ENCODE measurements at regions not wholly inside any gene's neighbourhood (a gene's known extent, or its start where the extent isn't known, plus 50 kb on each side); places are given as distances from the start of the nearest gene placed in this dataset.
A peak's percentile ranks its signal among the peaks of the same experiment; 100 is the strongest.

DNA sequence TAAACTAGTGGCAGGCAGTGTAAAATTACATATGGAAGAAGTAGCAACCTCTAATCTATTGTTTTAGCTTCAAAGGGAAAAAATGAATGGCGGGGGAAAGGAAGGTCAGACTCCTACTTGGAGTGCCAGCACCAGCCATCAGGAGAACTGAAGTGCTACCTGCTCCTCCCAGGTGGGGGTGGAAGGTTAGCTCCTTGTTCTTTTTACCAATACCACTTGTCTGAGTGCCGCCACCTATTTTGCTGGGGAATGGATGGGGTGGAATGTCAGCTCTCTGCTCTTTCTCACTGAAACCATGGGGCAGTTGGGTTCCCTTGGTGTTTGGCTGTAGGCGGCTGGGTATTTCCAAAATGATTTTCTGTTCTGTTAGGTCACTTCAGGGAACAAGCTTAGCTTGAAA is 428.7 kb upstream of the EPHA3 start:
- WGBS, 2 donors: 89 to 91% methylated on average over 3 of the region's 3 CpGs
- no peaks in the 10 kb centered on the region for H3K9me3 ChIP-seq
- no peak overlapping the region for H3K27ac ChIP-seq
- H3K36me3 ChIP-seq: no peaks in the 10 kb centered on the region
- no peak for DNase-seq
- intact Hi-C loops (cut with DNase I): no loop called here
- no peaks in the 10 kb centered on the region for H3K27me3 ChIP-seq
- H3K4me1 ChIP-seq: no peaks in the 10 kb centered on the region
- TF ChIP-seq POLR2AphosphoS5 (IDR thresholded peaks at IDR 0.05) (no peak), EP300 (IDR thresholded peaks at IDR 0.05) (no peak), POLR2A (IDR thresholded peaks at IDR 0.05) (no peak)
- TF ChIP-seq, protein P1, sequence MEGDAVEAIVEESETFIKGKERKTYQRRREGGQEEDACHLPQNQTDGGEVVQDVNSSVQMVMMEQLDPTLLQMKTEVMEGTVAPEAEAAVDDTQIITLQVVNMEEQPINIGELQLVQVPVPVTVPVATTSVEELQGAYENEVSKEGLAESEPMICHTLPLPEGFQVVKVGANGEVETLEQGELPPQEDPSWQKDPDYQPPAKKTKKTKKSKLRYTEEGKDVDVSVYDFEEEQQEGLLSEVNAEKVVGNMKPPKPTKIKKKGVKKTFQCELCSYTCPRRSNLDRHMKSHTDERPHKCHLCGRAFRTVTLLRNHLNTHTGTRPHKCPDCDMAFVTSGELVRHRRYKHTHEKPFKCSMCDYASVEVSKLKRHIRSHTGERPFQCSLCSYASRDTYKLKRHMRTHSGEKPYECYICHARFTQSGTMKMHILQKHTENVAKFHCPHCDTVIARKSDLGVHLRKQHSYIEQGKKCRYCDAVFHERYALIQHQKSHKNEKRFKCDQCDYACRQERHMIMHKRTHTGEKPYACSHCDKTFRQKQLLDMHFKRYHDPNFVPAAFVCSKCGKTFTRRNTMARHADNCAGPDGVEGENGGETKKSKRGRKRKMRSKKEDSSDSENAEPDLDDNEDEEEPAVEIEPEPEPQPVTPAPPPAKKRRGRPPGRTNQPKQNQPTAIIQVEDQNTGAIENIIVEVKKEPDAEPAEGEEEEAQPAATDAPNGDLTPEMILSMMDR (IDR thresholded peaks at IDR 0.05): no peak
- H3K4me3 ChIP-seq: no peak overlapping the region

DNA sequence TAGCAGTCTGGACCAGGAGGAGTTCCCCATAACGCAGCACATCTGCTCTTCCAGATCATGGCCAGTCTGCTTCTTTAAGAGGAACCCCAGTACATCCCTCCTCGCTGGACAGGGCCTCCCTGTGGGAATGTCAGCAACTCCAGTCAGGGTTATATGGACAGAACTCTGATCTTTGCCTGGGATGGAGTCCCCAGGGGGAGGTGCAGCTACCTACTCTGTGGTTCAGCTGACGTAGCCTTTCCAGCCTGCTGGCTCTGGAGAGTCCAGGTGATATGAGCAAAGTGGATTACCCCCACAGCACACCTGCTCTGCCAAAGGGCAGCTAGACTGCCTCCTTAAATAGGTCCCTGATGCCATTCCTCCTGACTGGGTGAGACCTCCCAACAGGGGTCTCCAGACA is 417.1 kb upstream of the EPHA3 start:
- no peak for TF ChIP-seq EP300 (IDR thresholded peaks at IDR 0.05)
- TF ChIP-seq POLR2AphosphoS5 (IDR thresholded peaks at IDR 0.05): no peak
- TF ChIP-seq, protein P1 (IDR thresholded peaks at IDR 0.05): no peak
- no peak for TF ChIP-seq POLR2A (IDR thresholded peaks at IDR 0.05)
- intact Hi-C loops (cut with DNase I): no loop called here
- Histone ChIP-seq H3K27ac (no peak overlapping the region), H3K4me1 (no peaks in the 10 kb centered on the region), H3K9me3 (no peaks in the 10 kb centered on the region), H3K36me3 (no peaks in the 10 kb centered on the region), H3K4me3 (no peak overlapping the region), H3K27me3 (no peaks in the 10 kb centered on the region)
- 90 to 91% methylated on average over 3 of the region's 3 CpGs for WGBS, 2 donors
- DNase-seq: peak; percentile 56

DNA sequence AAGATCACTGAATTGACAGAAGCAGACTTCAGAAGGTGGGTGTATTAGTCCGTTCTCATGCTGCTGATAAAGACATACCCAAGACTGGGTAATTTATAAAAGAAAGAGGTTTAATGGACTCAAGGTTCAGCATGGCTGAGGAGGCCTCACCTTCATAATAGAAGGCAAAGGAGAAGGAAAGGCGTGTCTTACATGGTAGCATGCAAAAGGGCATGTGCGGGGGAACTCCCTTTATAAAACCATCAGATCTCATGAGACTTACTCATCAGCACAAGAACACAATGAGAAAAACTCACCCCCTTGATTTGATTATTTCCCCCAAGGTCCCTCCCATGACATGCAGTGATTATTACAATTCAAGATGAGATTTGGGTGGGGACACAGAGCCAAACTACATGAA is 416.3 kb upstream of the EPHA3 start:
- H3K27me3 ChIP-seq: no peaks in the 10 kb centered on the region
- H3K27ac ChIP-seq: no peak overlapping the region
- no peaks in the 10 kb centered on the region for H3K9me3 ChIP-seq
- H3K4me1 ChIP-seq: no peaks in the 10 kb centered on the region
- 88 to 91% methylated on average over 3 of the region's 3 CpGs for WGBS, 2 donors
- no peak for DNase-seq
- H3K4me3 ChIP-seq: no peak overlapping the region
- no peaks in the 10 kb centered on the region for H3K36me3 ChIP-seq
- TF ChIP-seq POLR2AphosphoS5 (IDR thresholded peaks at IDR 0.05): no peak
- no peak for TF ChIP-seq EP300 (IDR thresholded peaks at IDR 0.05)
- no peak for TF ChIP-seq POLR2A (IDR thresholded peaks at IDR 0.05)
- TF ChIP-seq, protein P1 (IDR thresholded peaks at IDR 0.05): no peak
- intact Hi-C loops (cut with DNase I): no loop called here

DNA sequence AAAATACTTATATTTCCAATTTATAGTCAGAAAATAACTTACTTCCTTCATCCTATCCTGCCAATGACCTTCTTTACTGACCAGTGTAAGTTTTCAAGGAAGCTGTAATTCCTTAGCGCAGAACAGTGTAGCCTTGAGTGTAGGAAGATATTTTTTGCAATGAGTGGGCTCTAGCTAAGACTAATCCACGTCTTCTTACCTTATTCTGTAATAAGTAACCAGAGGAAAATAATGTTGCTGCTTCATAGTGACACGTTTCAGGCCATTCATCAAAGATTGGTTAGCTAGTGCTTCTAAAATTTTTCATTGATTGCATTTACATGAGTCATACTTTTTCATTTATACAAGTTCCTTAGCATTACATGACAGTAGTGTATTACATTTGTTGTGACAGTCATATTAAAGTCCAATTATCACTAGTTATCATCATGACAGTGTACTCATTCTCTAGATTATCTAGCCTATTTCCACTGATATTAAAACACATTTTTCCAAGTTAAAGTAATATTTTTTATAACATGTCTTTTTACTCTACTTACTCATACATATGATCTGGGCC is 403.8 kb upstream of the EPHA3 start:
- H3K27me3 ChIP-seq: no peaks in the 10 kb centered on the region
- no peak for DNase-seq
- H3K4me1 ChIP-seq: no peaks in the 10 kb centered on the region
- H3K4me3 ChIP-seq: no peak overlapping the region
- TF ChIP-seq EP300 (IDR thresholded peaks at IDR 0.05): no peak
- no peak for TF ChIP-seq POLR2A (IDR thresholded peaks at IDR 0.05)
- TF ChIP-seq POLR2AphosphoS5 (IDR thresholded peaks at IDR 0.05): no peak
- TF ChIP-seq, protein P1 (IDR thresholded peaks at IDR 0.05): no peak
- 47 to 74% methylated on average over 3 of the region's 3 CpGs for WGBS, 2 donors
- intact Hi-C loops (cut with DNase I): no loop called here
- no peaks in the 10 kb centered on the region for H3K36me3 ChIP-seq
- H3K9me3 ChIP-seq: no peaks in the 10 kb centered on the region
- H3K27ac ChIP-seq: no peak overlapping the region

DNA sequence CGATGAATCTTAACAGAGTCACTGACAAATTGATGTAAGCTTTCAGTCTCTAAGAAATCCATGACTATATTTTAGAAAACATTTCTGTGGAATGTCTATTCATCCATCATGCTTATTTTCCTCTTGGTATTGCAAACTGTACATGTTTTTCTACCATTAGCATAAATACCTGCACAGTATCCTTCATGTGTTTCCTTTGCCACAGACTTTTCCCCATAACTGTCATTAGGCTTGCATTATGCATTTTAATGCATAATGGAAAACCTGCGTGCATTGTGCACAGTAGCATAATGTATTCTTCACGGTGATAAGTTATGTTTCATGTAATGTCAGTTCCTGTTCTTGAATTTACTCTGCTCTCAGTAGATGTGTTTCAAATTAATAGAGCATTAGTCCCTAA is 403.1 kb upstream of the EPHA3 start:
- no peak for DNase-seq
- Histone ChIP-seq H3K4me1 (no peaks in the 10 kb centered on the region), H3K4me3 (no peak overlapping the region), H3K27ac (no peak overlapping the region), H3K9me3 (no peaks in the 10 kb centered on the region), H3K27me3 (no peaks in the 10 kb centered on the region), H3K36me3 (no peaks in the 10 kb centered on the region)
- TF ChIP-seq EP300 (IDR thresholded peaks at IDR 0.05): no peak
- TF ChIP-seq, protein P1 (IDR thresholded peaks at IDR 0.05): no peak
- TF ChIP-seq POLR2AphosphoS5 (IDR thresholded peaks at IDR 0.05): no peak
- TF ChIP-seq POLR2A (IDR thresholded peaks at IDR 0.05): no peak
- 80 to 89% methylated on average over 3 of the region's 3 CpGs for WGBS, 2 donors
- intact Hi-C loops (cut with DNase I): no loop called here
